Tibial nerve (tissue), 4 donors: ENCODE measurements at regions not wholly inside any gene's neighbourhood (a gene's known extent, or its start where the extent isn't known, plus 50 kb on each side); places are given as distances from the start of the nearest gene placed in this dataset.

Source experiments
- EP300 ChIP-seq, 2 donors: sonication (generic); formaldehyde crosslinking; IDR thresholded peaks; one replicate each; pipeline ENCODE4 v1.6.1; 2017; ENCODE audit warnings: antibody characterized with exemption in 2 of 2, mild to moderate bottlenecking in 1 of 2
- POLR2A ChIP-seq, 2 donors: fragments of 450-650 bp; IDR thresholded peaks; one replicate each; pipeline ENCODE4 v1.6.1; 2017; ENCODE audit warnings: antibody characterized with exemption in 2 of 2, mild to moderate bottlenecking in 2 of 2, moderate library complexity in 2 of 2
- TF ChIP-seq, protein P1 (sequence below), 5 experiments: fragments of 200-600 bp in 3 of 5; fragments of 450-650 bp in 2 of 5; sonication (generic) in 3 of 5; IDR thresholded peaks; one replicate each; pipeline ENCODE4 v1.5.1; 2016 to 2019; ENCODE audit warnings: antibody characterized with exemption in 5 of 5, mild to moderate bottlenecking in 3 of 5, moderate library complexity in 2 of 5

DNA sequence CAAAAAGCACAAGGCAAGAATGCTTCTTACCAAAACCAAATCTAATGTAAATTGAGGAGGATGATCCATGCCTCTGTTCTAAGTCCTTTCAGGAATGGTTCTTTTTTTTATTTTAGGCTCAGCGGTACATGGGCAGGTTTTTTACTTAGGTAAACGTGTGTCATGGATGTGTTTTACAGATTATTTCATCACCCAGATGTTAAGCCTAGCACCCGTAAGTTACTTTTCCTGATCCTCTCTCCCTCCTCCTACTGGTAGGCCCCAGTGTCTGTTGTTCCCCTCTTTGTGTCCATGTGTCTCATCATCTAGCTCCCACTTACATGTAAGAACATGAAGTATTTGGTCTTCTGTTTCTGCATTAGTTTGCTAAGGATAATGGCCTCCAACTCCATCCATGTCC lies 289.2 kb upstream of the THBS1 start:
- TF ChIP-seq, protein P1, sequence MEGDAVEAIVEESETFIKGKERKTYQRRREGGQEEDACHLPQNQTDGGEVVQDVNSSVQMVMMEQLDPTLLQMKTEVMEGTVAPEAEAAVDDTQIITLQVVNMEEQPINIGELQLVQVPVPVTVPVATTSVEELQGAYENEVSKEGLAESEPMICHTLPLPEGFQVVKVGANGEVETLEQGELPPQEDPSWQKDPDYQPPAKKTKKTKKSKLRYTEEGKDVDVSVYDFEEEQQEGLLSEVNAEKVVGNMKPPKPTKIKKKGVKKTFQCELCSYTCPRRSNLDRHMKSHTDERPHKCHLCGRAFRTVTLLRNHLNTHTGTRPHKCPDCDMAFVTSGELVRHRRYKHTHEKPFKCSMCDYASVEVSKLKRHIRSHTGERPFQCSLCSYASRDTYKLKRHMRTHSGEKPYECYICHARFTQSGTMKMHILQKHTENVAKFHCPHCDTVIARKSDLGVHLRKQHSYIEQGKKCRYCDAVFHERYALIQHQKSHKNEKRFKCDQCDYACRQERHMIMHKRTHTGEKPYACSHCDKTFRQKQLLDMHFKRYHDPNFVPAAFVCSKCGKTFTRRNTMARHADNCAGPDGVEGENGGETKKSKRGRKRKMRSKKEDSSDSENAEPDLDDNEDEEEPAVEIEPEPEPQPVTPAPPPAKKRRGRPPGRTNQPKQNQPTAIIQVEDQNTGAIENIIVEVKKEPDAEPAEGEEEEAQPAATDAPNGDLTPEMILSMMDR (IDR thresholded peaks at IDR 0.05) = no peak
- TF ChIP-seq POLR2A (IDR thresholded peaks at IDR 0.05) = no peak
- no peak for TF ChIP-seq EP300 (IDR thresholded peaks at IDR 0.05)
